ENCODE measurements at regions not wholly inside any gene's neighbourhood (a gene's known extent, or its start where the extent isn't known, plus 50 kb on each side); places are given as distances from the start of the nearest gene placed in this dataset.

DNA sequence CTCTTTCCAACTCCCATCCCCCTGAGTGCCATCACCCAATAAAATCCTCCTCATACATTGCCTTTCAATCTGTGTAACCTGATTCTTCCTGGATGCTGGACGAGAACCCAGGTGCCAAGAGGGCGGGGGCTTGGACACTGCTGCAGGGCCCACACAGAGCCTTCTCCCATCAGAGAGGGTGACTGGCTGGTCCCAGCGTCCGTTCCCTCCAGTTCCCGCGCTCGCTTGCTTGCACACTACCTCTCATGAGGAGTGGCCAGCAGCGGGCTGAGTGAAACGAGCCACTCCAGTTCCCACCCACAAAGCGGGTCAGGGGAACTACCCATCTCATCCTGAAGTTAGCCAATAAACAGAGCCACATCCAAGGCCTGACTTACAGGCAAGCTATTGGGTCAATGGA, 602.6 kb upstream of the ADAMTS16 start:
- DNase-seq (ENCODE audit: extremely low spot score): no peak
- ChIA-PET CTCF (no interaction called here), POLR2A (no interaction called here)
- TF ChIP-seq LEF1 (IDR thresholded peaks at IDR 0.05; ENCODE audit: borderline replicate concordance) (no peak), NFRKB (IDR thresholded peaks at IDR 0.05) (no peak), L3MBTL2 (conservative IDR thresholded peaks at IDR 0.05) (no peak), BHLHE40 (IDR thresholded peaks at IDR 0.05; ENCODE audit: borderline replicate concordance) (no peak), SUZ12 (IDR thresholded peaks at IDR 0.05) (no peak), CTBP1 (IDR thresholded peaks at IDR 0.05; ENCODE audit: borderline replicate concordance) (no peak), HDGF (IDR thresholded peaks at IDR 0.05; ENCODE audit: borderline replicate concordance) (no peak), SP1 (IDR thresholded peaks at IDR 0.05) (no peak), FOXK2 (IDR thresholded peaks at IDR 0.05) (no peak), FOXA1 (IDR thresholded peaks at IDR 0.05) (no peak)

DNA sequence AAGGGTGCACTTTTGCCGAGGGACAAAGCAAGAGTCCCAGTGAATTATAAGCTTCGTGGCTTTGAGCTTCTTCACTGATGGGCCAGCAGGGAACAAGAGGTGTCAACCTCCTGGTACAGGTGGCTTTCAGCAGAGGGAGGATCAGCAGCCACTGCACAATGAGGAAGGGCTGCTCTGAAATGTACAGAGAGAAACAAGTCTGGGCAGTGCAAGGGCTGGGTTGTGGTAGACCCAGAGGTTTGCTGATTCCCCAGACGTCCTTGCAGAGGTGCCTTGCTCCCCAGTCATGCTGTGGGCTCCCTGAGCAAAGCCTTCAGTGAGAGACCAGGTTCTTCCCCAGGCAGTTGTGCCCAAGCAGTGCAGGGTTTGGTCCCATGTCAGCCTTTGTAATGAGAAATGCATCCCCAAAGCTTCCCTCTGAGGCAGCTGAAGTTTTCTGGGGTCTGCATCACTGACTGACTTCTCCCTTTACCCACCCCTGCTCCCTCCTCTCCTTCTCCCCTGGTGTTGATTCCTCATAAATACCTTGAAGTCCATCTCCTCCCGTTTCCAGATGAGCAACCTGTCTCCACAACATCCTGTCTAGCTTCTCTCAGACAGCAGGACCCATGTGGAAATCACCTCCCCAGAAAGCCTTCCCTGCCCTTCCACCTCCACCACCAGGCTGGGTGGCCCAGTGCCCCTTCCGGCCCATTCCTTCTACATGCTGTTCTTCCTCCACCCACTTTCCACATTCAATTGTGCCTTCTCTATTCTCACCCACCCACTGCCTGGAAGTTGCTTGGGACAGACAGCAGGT, 599.6 kb upstream of the ADAMTS16 start:
- ChIA-PET POLR2A (no interaction called here), CTCF (no interaction called here)
- DNase-seq (ENCODE audit: extremely low spot score): no peak
- TF ChIP-seq HDGF (IDR thresholded peaks at IDR 0.05; ENCODE audit: borderline replicate concordance) (no peak), ARNT (IDR thresholded peaks at IDR 0.05) (no peak), FOXA1 (IDR thresholded peaks at IDR 0.05) (no peak), BHLHE40 (IDR thresholded peaks at IDR 0.05; ENCODE audit: borderline replicate concordance) (no peak), TARDBP (IDR thresholded peaks at IDR 0.05) (no peak), SP1 (IDR thresholded peaks at IDR 0.05) (no peak), FOXK2 (IDR thresholded peaks at IDR 0.05) (no peak), L3MBTL2 (conservative IDR thresholded peaks at IDR 0.05) (no peak), ZNF384 (IDR thresholded peaks at IDR 0.05) (no peak), FOXM1 (IDR thresholded peaks at IDR 0.05; ENCODE audit: borderline replicate concordance) (no peak), CTBP1 (IDR thresholded peaks at IDR 0.05; ENCODE audit: borderline replicate concordance) (no peak), LEF1 (IDR thresholded peaks at IDR 0.05; ENCODE audit: borderline replicate concordance) (no peak), ELF4 (IDR thresholded peaks at IDR 0.05) (no peak), NFRKB (IDR thresholded peaks at IDR 0.05) (no peak), SUZ12 (IDR thresholded peaks at IDR 0.05) (no peak)
- TF ChIP-seq, protein P1, sequence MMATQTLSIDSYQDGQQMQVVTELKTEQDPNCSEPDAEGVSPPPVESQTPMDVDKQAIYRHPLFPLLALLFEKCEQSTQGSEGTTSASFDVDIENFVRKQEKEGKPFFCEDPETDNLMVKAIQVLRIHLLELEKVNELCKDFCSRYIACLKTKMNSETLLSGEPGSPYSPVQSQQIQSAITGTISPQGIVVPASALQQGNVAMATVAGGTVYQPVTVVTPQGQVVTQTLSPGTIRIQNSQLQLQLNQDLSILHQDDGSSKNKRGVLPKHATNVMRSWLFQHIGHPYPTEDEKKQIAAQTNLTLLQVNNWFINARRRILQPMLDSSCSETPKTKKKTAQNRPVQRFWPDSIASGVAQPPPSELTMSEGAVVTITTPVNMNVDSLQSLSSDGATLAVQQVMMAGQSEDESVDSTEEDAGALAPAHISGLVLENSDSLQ (IDR thresholded peaks at IDR 0.05): no peak

DNA sequence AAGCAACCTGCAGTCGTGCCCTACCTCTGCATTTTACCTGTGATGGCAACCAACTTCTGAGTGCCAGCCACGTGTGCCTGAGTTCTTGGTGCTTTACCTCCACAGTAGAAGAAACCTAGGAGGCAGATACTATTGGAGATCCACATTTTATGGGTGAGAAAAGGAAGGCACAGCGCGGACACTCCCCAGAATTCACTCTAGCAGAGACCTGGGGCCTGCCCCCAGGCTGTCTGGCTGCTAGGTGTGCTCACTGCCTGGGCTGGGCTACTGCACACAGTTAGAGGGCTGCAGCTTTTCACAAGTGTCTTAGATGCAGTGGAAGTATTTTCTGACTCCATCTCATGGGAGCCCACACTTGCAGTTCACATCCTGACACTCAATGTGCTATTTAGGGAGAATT, 598.8 kb upstream of the ADAMTS16 start:
- no peak for DNase-seq (ENCODE audit: extremely low spot score)
- POLR2A ChIA-PET: no interaction called here
- TF ChIP-seq, protein P1 (IDR thresholded peaks at IDR 0.05): no peak
- TF ChIP-seq ARNT (IDR thresholded peaks at IDR 0.05) (no peak), CTBP1 (IDR thresholded peaks at IDR 0.05; ENCODE audit: borderline replicate concordance) (no peak), SP1 (IDR thresholded peaks at IDR 0.05) (no peak), NFRKB (IDR thresholded peaks at IDR 0.05) (no peak), HDGF (IDR thresholded peaks at IDR 0.05; ENCODE audit: borderline replicate concordance) (no peak), ELF4 (IDR thresholded peaks at IDR 0.05) (no peak), SUZ12 (IDR thresholded peaks at IDR 0.05) (no peak)
- CTCF ChIA-PET: no interaction called here

DNA sequence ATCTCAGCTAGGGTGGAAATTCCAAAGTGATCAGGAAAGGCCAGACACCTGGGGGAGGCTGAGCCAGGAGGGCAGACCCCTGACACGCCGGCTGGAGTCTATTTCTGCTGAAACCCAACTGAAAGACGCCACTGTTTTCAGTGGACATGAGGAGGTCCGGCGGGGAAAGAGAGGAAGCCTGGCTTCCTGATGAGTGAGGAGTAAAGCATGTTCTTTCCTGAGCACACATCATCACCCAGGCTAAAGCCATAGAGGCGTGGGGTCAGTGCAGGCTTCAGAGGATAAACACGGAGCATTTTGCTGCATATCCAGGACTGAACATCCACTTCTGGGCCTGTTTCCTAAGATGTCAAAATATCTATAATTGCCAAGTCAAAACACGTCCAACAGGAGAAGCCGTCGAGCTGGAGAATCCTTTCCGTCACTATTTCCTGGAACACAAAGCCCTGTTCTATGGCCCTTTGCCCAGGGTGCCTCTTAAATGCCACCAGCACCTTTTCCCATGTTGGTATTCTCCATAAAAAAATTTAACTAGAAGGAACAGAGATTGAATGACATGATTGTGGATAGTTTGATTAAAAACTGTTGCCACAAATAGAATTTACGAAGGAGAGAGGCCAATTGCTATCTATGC, 597.9 kb upstream of the ADAMTS16 start:
- TF ChIP-seq L3MBTL2 (conservative IDR thresholded peaks at IDR 0.05): no peak
- no peak for TF ChIP-seq FOXM1 (IDR thresholded peaks at IDR 0.05; ENCODE audit: borderline replicate concordance)
- TF ChIP-seq CTBP1 (IDR thresholded peaks at IDR 0.05; ENCODE audit: borderline replicate concordance): no peak
- no peak for TF ChIP-seq SUZ12 (IDR thresholded peaks at IDR 0.05)
- no peak for TF ChIP-seq HDGF (IDR thresholded peaks at IDR 0.05; ENCODE audit: borderline replicate concordance)
- no peak for TF ChIP-seq ELF4 (IDR thresholded peaks at IDR 0.05)
- TF ChIP-seq ZNF384 (IDR thresholded peaks at IDR 0.05): no peak
- TF ChIP-seq, protein P1 (IDR thresholded peaks at IDR 0.05): no peak
- TF ChIP-seq ARNT (IDR thresholded peaks at IDR 0.05): no peak
- TF ChIP-seq TARDBP (IDR thresholded peaks at IDR 0.05): no peak
- no peak for TF ChIP-seq NFRKB (IDR thresholded peaks at IDR 0.05)
- CTCF ChIA-PET: no interaction called here
- POLR2A ChIA-PET: no interaction called here
- no peak for DNase-seq (ENCODE audit: extremely low spot score)

DNA sequence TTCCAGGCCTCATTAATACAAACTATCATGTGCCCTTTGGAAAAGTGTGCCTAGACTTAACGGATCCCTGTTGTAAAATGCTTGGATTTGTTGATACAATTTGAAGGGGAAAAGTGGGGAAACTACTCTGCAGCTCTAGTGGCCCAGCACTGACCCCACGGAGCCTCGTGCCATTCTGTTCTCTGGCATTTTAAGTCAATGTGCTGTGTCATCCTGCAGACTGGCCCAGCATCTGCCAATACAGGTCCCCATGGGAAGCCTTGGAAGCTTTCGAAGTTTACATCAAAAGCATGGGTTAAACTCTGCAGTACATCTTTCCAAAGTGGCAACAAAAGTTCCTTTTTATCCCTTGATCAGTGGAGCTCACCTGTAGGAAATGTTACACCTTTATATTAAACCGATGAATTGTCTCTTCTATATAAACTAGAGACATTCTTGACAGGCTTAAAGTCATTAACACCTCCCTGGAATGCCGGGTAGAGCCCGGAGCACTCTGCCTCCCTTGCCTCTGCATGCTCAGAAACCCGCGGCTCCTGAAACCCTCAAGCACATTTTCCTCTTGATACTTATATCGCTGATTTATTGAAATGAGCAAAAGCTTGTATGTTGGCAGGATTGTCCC, 596.0 kb upstream of the ADAMTS16 start:
- ChIA-PET POLR2A (no interaction called here), CTCF (no interaction called here)
- no peak for TF ChIP-seq SP1 (IDR thresholded peaks at IDR 0.05)
- TF ChIP-seq ELF4 (IDR thresholded peaks at IDR 0.05): no peak
- no peak for TF ChIP-seq FOXK2 (IDR thresholded peaks at IDR 0.05)
- no peak for TF ChIP-seq FOXM1 (IDR thresholded peaks at IDR 0.05; ENCODE audit: borderline replicate concordance)
- no peak for TF ChIP-seq BHLHE40 (IDR thresholded peaks at IDR 0.05; ENCODE audit: borderline replicate concordance)
- no peak for TF ChIP-seq ZNF384 (IDR thresholded peaks at IDR 0.05)
- TF ChIP-seq NFRKB (IDR thresholded peaks at IDR 0.05): no peak
- no peak for TF ChIP-seq LEF1 (IDR thresholded peaks at IDR 0.05; ENCODE audit: borderline replicate concordance)
- TF ChIP-seq, protein P1 (IDR thresholded peaks at IDR 0.05): no peak
- TF ChIP-seq CTBP1 (IDR thresholded peaks at IDR 0.05; ENCODE audit: borderline replicate concordance): no peak
- TF ChIP-seq TARDBP (IDR thresholded peaks at IDR 0.05): no peak

More for the DNA sequence above, 596.0 kb upstream of the ADAMTS16 start:
- DNase-seq (ENCODE audit: extremely low spot score): no peak

Data from HEK293T (cell line).